HEK293T (cell line): ENCODE measurements at regions not wholly inside any gene's neighbourhood (a gene's known extent, or its start where the extent isn't known, plus 50 kb on each side); places are given as distances from the start of the nearest gene placed in this dataset.

Experiments used
- ELF4 ChIP-seq: fragments of 450-650 bp; IDR thresholded peaks from 2 replicates; pipeline ENCODE4 v1.6.1; 2017; ENCODE audit warnings: antibody characterized with exemption
- FOXM1 ChIP-seq: fragments of 450-650 bp; IDR thresholded peaks from 2 replicates; pipeline ENCODE4 v1.6.1; 2017; ENCODE audit warnings: mild to moderate bottlenecking, borderline replicate concordance
- SP1 ChIP-seq: fragments of 450-650 bp; IDR thresholded peaks from 2 replicates; pipeline ENCODE4 v1.6.1; 2017

GRCh38 chr3:151539599-151539998 lies 78.7 kb upstream of the IGSF10 start:
- TF ChIP-seq FOXM1: no peak
- TF ChIP-seq SP1: no peak
- no peak for TF ChIP-seq ELF4
